ENCODE measurements at regions not wholly inside any gene's neighbourhood (a gene's known extent, or its start where the extent isn't known, plus 50 kb on each side); places are given as distances from the start of the nearest gene placed in this dataset.
A peak's percentile ranks its signal among the peaks of the same experiment; 100 is the strongest.
"Not testable (repeated sequence)": the region's sequence is repeated elsewhere in the genome, so short reads cannot be mapped to it uniquely, and the experiment has no call there.

GRCh38 chr17:30716461-30717290 is 107.8 kb downstream of the CRLF3 start:
- Histone ChIP-seq H2AFZ (ENCODE audit: low read depth, low read length, severe bottlenecking) (no peak overlapping the region), H3K27ac (ENCODE audit: low read depth, low read length) (no peak overlapping the region), H3K9me3 (ENCODE audit: insufficient read depth, low read length) (no peaks in the 10 kb centered on the region), H3K79me2 (ENCODE audit: insufficient read depth, low read length) (peaks cover 97% of the 10 kb centered on the region), H3K9ac (ENCODE audit: low read length) (no peak overlapping the region), H3K27me3 (ENCODE audit: low read length) (no peaks in the 10 kb centered on the region), H4K20me1 (ENCODE audit: low read depth, low read length) (peaks cover 3% of the 10 kb centered on the region; the same call in 1 of the 2 replicates), H3K36me3 (ENCODE audit: low read length) (no peaks in the 10 kb centered on the region), H3K9me2 (replicated peaks; ENCODE audit: insufficient read depth, low read length) (no peaks in the 10 kb centered on the region), H3K4me3 (ENCODE audit: insufficient read depth, low read length, poor library complexity, severe bottlenecking) (no peak overlapping the region), H3K4me2 (ENCODE audit: low read depth, low read length, poor library complexity, severe bottlenecking) (no peak overlapping the region), H3F3A (ENCODE audit: insufficient read depth) (no peaks in the 10 kb centered on the region)
- TF ChIP-seq EZH2phosphoT487 (conservative IDR thresholded peaks at IDR 0.05; ENCODE audit: low read length) (no peak), CTCF (IDR thresholded peaks at IDR 0.05; ENCODE audit: insufficient read depth, low read length, poor library complexity, severe bottlenecking) (no peak)

- H3K9me3 ChIP-seq (ENCODE audit: insufficient read depth, low read length); H3K36me3 ChIP-seq (ENCODE audit: low read length); H3K9ac ChIP-seq (ENCODE audit: low read length); H3F3A ChIP-seq (ENCODE audit: insufficient read depth); H3K27me3 ChIP-seq (ENCODE audit: low read length); H3K9me2 ChIP-seq (replicated peaks; ENCODE audit: insufficient read depth, low read length); H3K27ac ChIP-seq (ENCODE audit: low read depth, low read length); H3K4me2 ChIP-seq (ENCODE audit: low read depth, low read length, poor library complexity, severe bottlenecking); H2AFZ ChIP-seq (ENCODE audit: low read depth, low read length, severe bottlenecking); H4K20me1 ChIP-seq (ENCODE audit: low read depth, low read length); H3K4me3 ChIP-seq (ENCODE audit: insufficient read depth, low read length, poor library complexity, severe bottlenecking): not testable (repeated sequence)
- peaks cover 97% of the 10 kb centered on the region for H3K79me2 ChIP-seq (ENCODE audit: insufficient read depth, low read length)
- peak; percentile 77 for TF ChIP-seq CTCF (IDR thresholded peaks at IDR 0.05; ENCODE audit: insufficient read depth, low read length, poor library complexity, severe bottlenecking)
These were observed 109.5 kb downstream of the CRLF3 start for GRCh38 chr17:30714825-30715622.

- not testable (repeated sequence) for H3F3A ChIP-seq (ENCODE audit: insufficient read depth); H3K27me3 ChIP-seq (ENCODE audit: low read length); H3K9me2 ChIP-seq (replicated peaks; ENCODE audit: insufficient read depth, low read length); H3K9me3 ChIP-seq (ENCODE audit: insufficient read depth, low read length); H3K4me3 ChIP-seq (ENCODE audit: insufficient read depth, low read length, poor library complexity, severe bottlenecking); H3K9ac ChIP-seq (ENCODE audit: low read length); H3K36me3 ChIP-seq (ENCODE audit: low read length); H3K4me2 ChIP-seq (ENCODE audit: low read depth, low read length, poor library complexity, severe bottlenecking); H4K20me1 ChIP-seq (ENCODE audit: low read depth, low read length); H2AFZ ChIP-seq (ENCODE audit: low read depth, low read length, severe bottlenecking); H3K27ac ChIP-seq (ENCODE audit: low read depth, low read length)
- H3K79me2 ChIP-seq (ENCODE audit: insufficient read depth, low read length): peaks cover 92% of the 10 kb centered on the region
These were observed 110.7 kb downstream of the CRLF3 start for GRCh38 chr17:30713805-30714204.

- H3K9me3 ChIP-seq (ENCODE audit: insufficient read depth, low read length); H3K9me2 ChIP-seq (replicated peaks; ENCODE audit: insufficient read depth, low read length); H3K9ac ChIP-seq (ENCODE audit: low read length); H3K4me2 ChIP-seq (ENCODE audit: low read depth, low read length, poor library complexity, severe bottlenecking); H3K36me3 ChIP-seq (ENCODE audit: low read length); H3K4me3 ChIP-seq (ENCODE audit: insufficient read depth, low read length, poor library complexity, severe bottlenecking); H4K20me1 ChIP-seq (ENCODE audit: low read depth, low read length); H3F3A ChIP-seq (ENCODE audit: insufficient read depth); H2AFZ ChIP-seq (ENCODE audit: low read depth, low read length, severe bottlenecking); H3K27me3 ChIP-seq (ENCODE audit: low read length): not testable (repeated sequence)
- H3K79me2 ChIP-seq (ENCODE audit: insufficient read depth, low read length): peaks cover 84% of the 10 kb centered on the region
- H3K27ac ChIP-seq (ENCODE audit: low read depth, low read length): peak overlapping the region; percentile 41
These were observed 111.6 kb downstream of the CRLF3 start for GRCh38 chr17:30712859-30713258.

GRCh38 chr17:30711626-30712507 is 112.6 kb downstream of the CRLF3 start:
- Histone ChIP-seq H3K4me3 (ENCODE audit: insufficient read depth, low read length, poor library complexity, severe bottlenecking) (peak overlapping the region; percentile 10), H3K79me2 (ENCODE audit: insufficient read depth, low read length) (peaks cover 74% of the 10 kb centered on the region), H3K4me2 (ENCODE audit: low read depth, low read length, poor library complexity, severe bottlenecking) (peak overlapping the region; percentile 56), H3K27ac (ENCODE audit: low read depth, low read length) (peak overlapping the region; percentile 41), H3K9ac (ENCODE audit: low read length) (peak overlapping the region; percentile 1; the same call in 1 of the 2 replicates)
- not testable (repeated sequence) for H3K9me3 ChIP-seq (ENCODE audit: insufficient read depth, low read length); H3F3A ChIP-seq (ENCODE audit: insufficient read depth); H2AFZ ChIP-seq (ENCODE audit: low read depth, low read length, severe bottlenecking); H3K9me2 ChIP-seq (replicated peaks; ENCODE audit: insufficient read depth, low read length); H3K36me3 ChIP-seq (ENCODE audit: low read length); H4K20me1 ChIP-seq (ENCODE audit: low read depth, low read length); H3K27me3 ChIP-seq (ENCODE audit: low read length)

- Histone ChIP-seq H3K79me2 (ENCODE audit: insufficient read depth, low read length) (peaks cover 67% of the 10 kb centered on the region), H3K4me2 (ENCODE audit: low read depth, low read length, poor library complexity, severe bottlenecking) (peak overlapping the region; percentile 56)
- not testable (repeated sequence) for H3K36me3 ChIP-seq (ENCODE audit: low read length); H3K9me3 ChIP-seq (ENCODE audit: insufficient read depth, low read length); H3K27ac ChIP-seq (ENCODE audit: low read depth, low read length); H2AFZ ChIP-seq (ENCODE audit: low read depth, low read length, severe bottlenecking); H3K4me3 ChIP-seq (ENCODE audit: insufficient read depth, low read length, poor library complexity, severe bottlenecking); H3K27me3 ChIP-seq (ENCODE audit: low read length); H4K20me1 ChIP-seq (ENCODE audit: low read depth, low read length); H3F3A ChIP-seq (ENCODE audit: insufficient read depth); H3K9me2 ChIP-seq (replicated peaks; ENCODE audit: insufficient read depth, low read length); H3K9ac ChIP-seq (ENCODE audit: low read length)
These were observed 113.3 kb downstream of the CRLF3 start for GRCh38 chr17:30711176-30711575.
